ENCODE measurements at regions not wholly inside any gene's neighbourhood (a gene's known extent, or its start where the extent isn't known, plus 50 kb on each side); places are given as distances from the start of the nearest gene placed in this dataset.
"Not testable (repeated sequence)": the region's sequence is repeated elsewhere in the genome, so short reads cannot be mapped to it uniquely, and the experiment has no call there.

DNA sequence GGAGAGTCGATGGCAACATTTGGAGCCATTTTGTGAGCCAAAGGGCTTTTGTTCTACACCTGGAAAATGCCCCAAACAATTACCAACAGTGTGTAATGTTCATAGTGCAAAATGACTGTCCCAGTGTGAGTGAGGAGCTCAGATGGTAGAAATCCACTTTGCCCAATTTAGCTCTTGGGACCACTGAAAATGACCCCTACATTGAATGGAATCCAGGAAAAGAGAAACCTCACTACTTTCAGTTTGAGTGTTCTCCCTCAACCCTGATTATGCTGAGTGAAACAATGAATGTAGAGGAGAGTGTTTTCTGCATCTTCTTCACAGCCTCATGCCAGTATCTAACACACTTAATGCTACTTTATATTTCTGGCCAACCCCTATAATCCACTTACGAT is 84.9 kb upstream of the NRN1 start:
- TF ChIP-seq, protein P1, sequence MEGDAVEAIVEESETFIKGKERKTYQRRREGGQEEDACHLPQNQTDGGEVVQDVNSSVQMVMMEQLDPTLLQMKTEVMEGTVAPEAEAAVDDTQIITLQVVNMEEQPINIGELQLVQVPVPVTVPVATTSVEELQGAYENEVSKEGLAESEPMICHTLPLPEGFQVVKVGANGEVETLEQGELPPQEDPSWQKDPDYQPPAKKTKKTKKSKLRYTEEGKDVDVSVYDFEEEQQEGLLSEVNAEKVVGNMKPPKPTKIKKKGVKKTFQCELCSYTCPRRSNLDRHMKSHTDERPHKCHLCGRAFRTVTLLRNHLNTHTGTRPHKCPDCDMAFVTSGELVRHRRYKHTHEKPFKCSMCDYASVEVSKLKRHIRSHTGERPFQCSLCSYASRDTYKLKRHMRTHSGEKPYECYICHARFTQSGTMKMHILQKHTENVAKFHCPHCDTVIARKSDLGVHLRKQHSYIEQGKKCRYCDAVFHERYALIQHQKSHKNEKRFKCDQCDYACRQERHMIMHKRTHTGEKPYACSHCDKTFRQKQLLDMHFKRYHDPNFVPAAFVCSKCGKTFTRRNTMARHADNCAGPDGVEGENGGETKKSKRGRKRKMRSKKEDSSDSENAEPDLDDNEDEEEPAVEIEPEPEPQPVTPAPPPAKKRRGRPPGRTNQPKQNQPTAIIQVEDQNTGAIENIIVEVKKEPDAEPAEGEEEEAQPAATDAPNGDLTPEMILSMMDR (IDR thresholded peaks at IDR 0.05; ENCODE audit: control extremely low read depth, extremely low read depth, low read depth, missing control alignments) = no peak
- no peak for DNase-seq (ENCODE audit: extremely low spot score)
- POLR2A ChIA-PET = no interaction called here
- CTCF ChIA-PET = no interaction called here

DNA sequence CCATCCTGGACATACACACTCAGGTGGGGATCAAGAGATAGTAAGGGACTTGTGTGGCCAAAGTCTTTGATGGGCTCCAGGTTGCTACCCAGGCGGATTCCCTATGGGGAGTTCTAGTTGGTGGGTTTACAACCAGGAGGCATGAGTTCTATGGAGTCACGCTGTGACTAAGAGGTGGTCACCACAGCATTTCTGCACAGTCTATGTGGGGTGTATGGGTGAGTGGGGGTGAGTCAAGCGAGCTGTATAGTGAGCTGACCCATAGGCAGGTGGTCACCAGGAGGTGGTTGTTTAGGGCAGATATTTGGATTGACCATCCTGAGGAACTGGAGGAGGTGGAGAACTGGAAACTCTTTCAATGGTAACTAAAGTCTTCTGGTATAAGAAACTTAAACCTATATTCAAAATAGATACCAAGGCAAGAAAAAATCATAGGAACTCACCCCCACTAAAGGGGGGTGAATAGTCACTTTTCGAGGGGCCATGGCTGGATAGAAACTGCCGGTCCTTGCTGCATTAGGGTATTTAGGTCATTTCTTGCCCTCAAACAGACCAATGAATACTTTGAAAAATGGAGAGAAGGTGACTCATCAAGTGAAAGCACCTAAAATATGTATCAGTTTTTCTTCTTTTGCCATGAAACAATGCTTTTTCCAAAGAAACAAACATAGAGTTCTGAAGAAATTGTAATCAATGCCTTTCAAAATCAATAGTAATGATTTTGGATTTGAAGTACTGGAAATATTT is 84.3 kb upstream of the NRN1 start:
- CTCF ChIA-PET = no interaction called here
- POLR2A ChIA-PET = no interaction called here
- no peak for DNase-seq (ENCODE audit: extremely low spot score)
- TF ChIP-seq, protein P1 (IDR thresholded peaks at IDR 0.05; ENCODE audit: control extremely low read depth, extremely low read depth, low read depth, missing control alignments) = no peak

DNA sequence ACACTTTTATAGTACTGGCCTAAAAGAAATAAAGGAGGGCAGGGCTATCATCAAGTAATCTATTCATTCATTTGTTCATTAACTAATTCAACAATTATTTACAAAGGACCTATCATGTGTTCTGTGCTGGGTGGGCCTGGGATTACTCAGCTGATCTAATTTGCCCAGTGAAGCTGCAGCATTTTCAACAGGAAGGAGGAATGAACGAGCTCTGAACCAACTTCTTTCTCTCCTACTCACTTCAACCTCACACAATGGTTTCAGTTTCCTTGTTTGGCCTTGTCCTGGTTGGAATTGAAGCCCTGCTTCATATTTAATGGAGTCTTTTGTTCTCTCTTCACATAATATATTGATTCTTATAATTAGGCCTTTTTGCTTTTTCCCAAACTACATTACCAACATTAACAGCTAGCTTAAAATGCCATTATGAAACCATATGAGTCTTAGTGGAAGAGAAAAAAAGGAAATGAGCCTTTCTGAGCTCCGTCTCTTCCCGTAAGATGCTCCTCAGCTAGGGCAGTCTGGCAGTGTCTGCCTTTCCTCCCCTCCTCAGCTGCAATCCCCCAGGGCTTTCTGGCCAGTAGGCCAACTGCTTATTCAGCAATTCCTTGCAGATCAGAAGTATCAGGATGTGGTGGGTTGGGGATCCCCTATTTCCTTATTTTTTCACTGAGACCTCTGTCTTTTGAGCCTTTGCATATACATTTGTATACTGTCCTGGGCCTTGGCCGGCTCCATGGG is 79.4 kb upstream of the NRN1 start:
- TF ChIP-seq, protein P1 (IDR thresholded peaks at IDR 0.05; ENCODE audit: control extremely low read depth, extremely low read depth, low read depth, missing control alignments) = no peak
- ChIA-PET POLR2A (no interaction called here), CTCF (interaction anchor here (2.2 kb wide), 1 partner anchor 10 kb away, joined by 5 read pairs; no protein-coding TSS in a partner anchor)
- DNase-seq (ENCODE audit: extremely low spot score) = no peak

DNA sequence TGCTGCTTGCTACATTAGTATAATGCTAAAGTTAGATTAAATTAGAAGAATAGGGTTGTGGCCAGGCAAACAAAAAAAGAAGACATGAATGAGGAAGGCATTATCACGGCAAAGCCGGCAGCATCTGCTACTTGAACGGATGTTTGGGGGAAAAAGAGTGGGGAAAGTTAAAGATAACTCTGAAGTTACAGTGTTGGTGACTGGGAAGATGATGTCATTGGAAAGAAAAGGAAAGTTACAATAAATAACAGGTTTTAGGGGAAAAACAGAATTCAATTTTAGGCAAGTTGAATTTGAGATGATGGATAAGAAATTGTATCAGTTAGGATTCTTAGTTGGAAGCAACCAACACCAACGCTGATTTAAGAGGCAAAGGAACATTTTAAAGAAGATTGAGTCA is 74.2 kb upstream of the NRN1 start:
- TF ChIP-seq, protein P1 (IDR thresholded peaks at IDR 0.05; ENCODE audit: control extremely low read depth, extremely low read depth, low read depth, missing control alignments) = no peak
- CTCF ChIA-PET = no interaction called here

DNA sequence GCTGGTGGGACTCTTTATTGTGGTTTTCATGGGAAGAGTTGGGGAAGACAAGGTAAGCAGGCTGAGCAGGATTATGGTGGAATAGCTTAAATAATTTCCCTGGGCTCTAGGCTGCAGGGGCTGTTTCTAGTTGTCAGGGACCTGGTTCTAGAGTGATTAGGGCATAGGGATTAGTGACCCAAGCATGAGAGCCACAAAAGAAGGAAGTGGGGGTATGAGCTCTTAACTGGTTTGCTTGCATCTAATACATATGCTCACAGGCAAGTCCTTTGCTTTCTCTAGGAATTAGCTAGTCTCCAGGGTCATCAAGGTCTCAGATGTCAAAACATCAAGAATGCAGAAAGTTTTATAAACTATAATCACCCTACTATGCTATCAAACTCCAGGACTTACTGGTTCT is 67.5 kb upstream of the NRN1 start:
- TF ChIP-seq, protein P1 (IDR thresholded peaks at IDR 0.05; ENCODE audit: control extremely low read depth, extremely low read depth, low read depth, missing control alignments) = no peak
- ChIA-PET CTCF (interaction anchor here (1.0 to 1.3 kb wide), 2 partner anchors 16 to 58 kb away, joined by 3 read pairs; no protein-coding TSS in a partner anchor), POLR2A (no interaction called here)

More for the DNA sequence above, 74.2 kb upstream of the NRN1 start:
- no peak for DNase-seq (ENCODE audit: extremely low spot score)
- POLR2A ChIA-PET = no interaction called here

DNA sequence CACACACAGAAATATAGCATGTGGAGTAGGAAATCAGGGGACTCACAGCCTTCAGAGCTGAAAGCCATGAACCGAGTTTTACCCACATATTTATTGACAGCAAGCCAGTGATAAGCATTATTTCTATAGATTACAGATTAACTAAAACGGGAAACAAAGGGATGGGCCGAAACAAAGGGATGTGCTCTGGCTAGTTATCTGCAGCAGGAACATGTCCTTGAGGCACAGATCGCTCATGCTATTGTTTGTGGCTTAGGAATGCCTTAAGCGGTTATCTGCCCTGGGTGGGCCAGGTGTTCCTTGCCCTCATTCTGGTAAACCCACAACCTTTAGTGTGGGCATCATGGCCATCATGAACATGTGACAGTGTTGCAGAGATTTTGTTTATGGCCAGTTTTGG is 61.4 kb upstream of the NRN1 start:
- POLR2A ChIA-PET; DNase-seq (ENCODE audit: extremely low spot score): not testable (repeated sequence)
- CTCF ChIA-PET = interaction anchor here (1.4 to 1.6 kb wide), 2 partner anchors 12 to 477 kb away, joined by 3 to 4 read pairs; no protein-coding TSS in a partner anchor

More for the DNA sequence above, 67.5 kb upstream of the NRN1 start:
- DNase-seq (ENCODE audit: extremely low spot score) = no peak

DNA sequence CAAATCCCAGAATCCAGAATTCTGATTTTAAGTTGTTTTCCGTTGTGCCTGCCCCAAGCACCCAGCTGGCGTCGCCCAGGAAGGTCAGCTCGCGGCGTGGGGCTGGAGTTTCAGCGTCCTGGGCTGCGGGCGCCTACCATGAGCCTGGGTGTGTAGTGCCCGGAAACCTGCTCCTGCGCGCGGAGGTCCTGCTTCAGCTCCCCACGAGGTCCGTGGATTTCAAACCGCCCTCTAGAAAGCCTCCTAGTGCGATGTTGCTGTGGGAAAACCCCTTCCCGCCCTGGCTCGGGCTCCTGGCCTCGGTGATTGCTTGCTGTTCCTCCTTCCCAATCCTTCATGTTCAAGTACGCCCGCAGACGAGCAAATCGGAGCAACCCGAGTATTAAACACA is 51.3 kb upstream of the NRN1 start:
- POLR2A ChIA-PET = no interaction called here
- no peak for DNase-seq (ENCODE audit: extremely low spot score)
- TF ChIP-seq, protein P1 (IDR thresholded peaks at IDR 0.05; ENCODE audit: control extremely low read depth, extremely low read depth, low read depth, missing control alignments) = no peak
- CTCF ChIA-PET = interaction anchor here (1.1 to 4.1 kb wide), 5 partner anchors 16 to 492 kb away, joined by 3 to 46 read pairs (median 8); no protein-coding TSS in a partner anchor
